CD14-positive monocyte (primary cell): ENCODE measurements at regions not wholly inside any gene's neighbourhood (a gene's known extent, or its start where the extent isn't known, plus 50 kb on each side); places are given as distances from the start of the nearest gene placed in this dataset.

Source experiments
- DNase-seq, 3 donors: peaks; one replicate each; pipeline ENCODE4 v3.0.0-alpha.2; 2011 to 2022
- H2AFZ ChIP-seq: 2 replicates; pipeline ENCODE4 v1.6.0; 2012; ENCODE audit warnings: mild to moderate bottlenecking, low read depth, low read length, inconsistent platforms; ENCODE audit not compliant: insufficient read depth, poor library complexity, severe bottlenecking
- H3K27ac ChIP-seq, 2 donors: 1 replicate in 1 of 2; 2 replicates in 1 of 2; pipeline ENCODE4 v1.5.1; 2012 to 2013; ENCODE audit warnings: low read length in 2 of 2, control low read depth in 1 of 2, inconsistent platforms in 1 of 2, low read depth in 1 of 2, mild to moderate bottlenecking in 1 of 2
- H3K27me3 ChIP-seq, 2 donors: one replicate each; pipeline versions ENCODE4 v1.6.0 to v1.6.1; 2011 to 2013; ENCODE audit warnings: low read length in 2 of 2; ENCODE audit not compliant: control insufficient read depth in 2 of 2, insufficient read depth in 2 of 2
- H3K36me3 ChIP-seq, 2 donors: replicated peaks in 1 of 2; 1 replicate in 1 of 2; 2 replicates in 1 of 2; pipeline versions ENCODE4 v1.5.1 to v1.6.1; 2012 to 2013; ENCODE audit warnings: low read length in 2 of 2, control low read depth in 1 of 2, inconsistent platforms in 1 of 2, mild to moderate bottlenecking in 1 of 2; ENCODE audit not compliant: insufficient read depth in 2 of 2, control insufficient read depth in 1 of 2
- H3K4me1 ChIP-seq, 2 donors: 1 replicate in 1 of 2; 2 replicates in 1 of 2; pipeline versions ENCODE4 v1.5.1 to v1.6.1; 2012 to 2013; ENCODE audit warnings: low read length in 2 of 2, control low read depth in 1 of 2, inconsistent platforms in 1 of 2, mild to moderate bottlenecking in 1 of 2, moderate library complexity in 1 of 2; ENCODE audit not compliant: insufficient read depth in 2 of 2, control insufficient read depth in 1 of 2
- H3K4me2 ChIP-seq: replicated peaks from 2 replicates; pipeline ENCODE3; 2012; ENCODE audit warnings: low read length, moderate library complexity, mild to moderate bottlenecking; ENCODE audit not compliant: poor library complexity, severe bottlenecking; ENCODE audit errors: extremely low read depth
- H3K4me3 ChIP-seq, 3 experiments: fragments of 200-600 bp in 1 of 3; sonication (generic) in 1 of 3; replicated peaks in 1 of 3; 1 replicate in 2 of 3; 2 replicates in 1 of 3; pipeline ENCODE4 v1.5.1; 2011 to 2013; ENCODE audit warnings: low read length in 3 of 3, mild to moderate bottlenecking in 3 of 3, control low read depth in 2 of 3, low read depth in 2 of 3, inconsistent platforms in 1 of 3, moderate library complexity in 1 of 3
- H3K79me2 ChIP-seq: 2 replicates; pipeline ENCODE4 v1.6.0; 2012; ENCODE audit warnings: mild to moderate bottlenecking, control low read depth, inconsistent platforms, low read length, moderate library complexity; ENCODE audit not compliant: insufficient read depth
- H3K9ac ChIP-seq: 2 replicates; pipeline ENCODE4 v1.6.0; 2017; ENCODE audit warnings: low read length, mild to moderate bottlenecking; ENCODE audit not compliant: insufficient read depth, poor library complexity, severe bottlenecking
- H3K9me3 ChIP-seq, 2 donors: replicated peaks in 1 of 2; 1 replicate in 1 of 2; 2 replicates in 1 of 2; pipeline versions ENCODE4 v1.5.1 to v1.6.1; 2012 to 2013; ENCODE audit warnings: low read length in 2 of 2, control low read depth in 1 of 2; ENCODE audit not compliant: control insufficient read depth in 1 of 2, insufficient read depth in 1 of 2
- H4K20me1 ChIP-seq: 2 replicates; pipeline ENCODE4 v1.6.0; 2012; ENCODE audit warnings: mild to moderate bottlenecking, low read length, control low read depth, moderate library complexity; ENCODE audit not compliant: insufficient read depth
- H3K27ac Mint-ChIP-seq, 7 donors: one replicate each; pipeline ENCODE4 v1.8.0; 2020; ENCODE audit warnings: mild to moderate bottlenecking in 7 of 7, mixed read lengths in 7 of 7, moderate library complexity in 6 of 7, inconsistent platforms in 2 of 7
- H3K27me3 Mint-ChIP-seq, 3 donors: one replicate each; pipeline ENCODE4 v1.8.0; 2021 to 2022; ENCODE audit warnings: low read depth in 3 of 3, mild to moderate bottlenecking in 3 of 3, mixed read lengths in 3 of 3, moderate library complexity in 3 of 3, inconsistent platforms in 1 of 3
- H3K36me3 Mint-ChIP-seq, 2 donors: one replicate each; pipeline ENCODE4 v1.8.0; 2020; ENCODE audit warnings: mixed read lengths in 2 of 2, inconsistent platforms in 1 of 2, mild to moderate bottlenecking in 1 of 2
- H3K4me1 Mint-ChIP-seq: one replicate; pipeline ENCODE4 v1.8.0; 2020; ENCODE audit warnings: mild to moderate bottlenecking, mixed read lengths
- H3K4me3 Mint-ChIP-seq, 2 donors: one replicate each; pipeline ENCODE4 v1.8.0; 2020; ENCODE audit warnings: mild to moderate bottlenecking in 2 of 2, mixed read lengths in 2 of 2, moderate library complexity in 1 of 2
- H3K9me3 Mint-ChIP-seq, 7 donors: one replicate each; pipeline ENCODE4 v1.8.0; 2020 to 2022; ENCODE audit warnings: mixed read lengths in 7 of 7, mild to moderate bottlenecking in 6 of 7, moderate library complexity in 6 of 7, inconsistent platforms in 2 of 7
- WGBS: methylation state at CpG from one replicate; pipeline ENCODE4 v1.1.5; 2013; ENCODE audit warnings: missing lambda C conversion rate; ENCODE audit not compliant: insufficient coverage; 5-methylcytosine and 5-hydroxymethylcytosine counted together
- intact Hi-C, 2 donors: fragments of 100-400 bp; cut with micrococcal nuclease; formaldehyde crosslinking; loops; one replicate each; pipeline versions ENCODE4 v1.15.0 to v1.15.1; 2023
- TF ChIP-seq, protein P1 (sequence below): fragments of 200-600 bp; IDR thresholded peaks from one replicate; pipeline ENCODE4 v1.8.0; 2022; ENCODE audit warnings: antibody characterized with exemption, mild to moderate bottlenecking

DNA sequence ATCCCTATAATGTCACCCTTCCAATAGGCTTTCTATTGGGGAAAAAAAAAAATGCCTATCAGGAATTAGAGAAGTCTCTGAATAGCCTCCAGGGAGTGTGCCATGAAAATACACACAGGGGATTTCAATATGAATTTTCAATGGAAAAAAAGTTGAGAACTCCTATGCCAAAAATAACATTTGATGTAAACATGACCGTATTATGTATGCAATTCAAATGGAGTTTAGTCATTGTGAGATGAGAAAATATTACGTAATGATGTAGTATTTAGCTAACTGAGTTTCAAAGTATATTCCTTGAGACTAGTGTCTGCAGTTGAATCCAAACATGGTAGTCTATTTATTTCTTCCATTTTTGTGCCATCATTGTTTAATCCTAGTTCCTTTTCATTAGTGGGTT, 182.3 kb downstream of the BLID start:
- H3K4me3 ChIP-seq, result no peak overlapping the region
- H4K20me1 ChIP-seq, result no peaks in the 10 kb centered on the region
- Mint-ChIP-seq H3K4me3 (no peak overlapping the region), H3K36me3 (no peaks in the 10 kb centered on the region), H3K27ac (no peak overlapping the region), H3K4me1 (peaks cover 2% of the 10 kb centered on the region), H3K9me3 (peaks cover 0 to 2% (median 0%) of the 10 kb centered on the region in 7 donors), H3K27me3 (peaks cover 6 to 12% (median 9%) of the 10 kb centered on the region in 3 donors)
- intact Hi-C loops, result no loop called here
- no CpG with 5 or more reads among the region's 2 CpGs for WGBS
- H3K27ac ChIP-seq, result no peak overlapping the region
- H3K4me2 ChIP-seq, result no peak overlapping the region
- H3K36me3 ChIP-seq, result no peaks in the 10 kb centered on the region
- no peaks in the 10 kb centered on the region for H3K79me2 ChIP-seq
- H3K27me3 ChIP-seq, result peaks cover 11 to 16% of the 10 kb centered on the region in 2 donors
- no peak for DNase-seq
- peaks cover 13 to 14% of the 10 kb centered on the region in 2 donors for H3K4me1 ChIP-seq
- no peak overlapping the region for H3K9ac ChIP-seq
- TF ChIP-seq, protein P1, sequence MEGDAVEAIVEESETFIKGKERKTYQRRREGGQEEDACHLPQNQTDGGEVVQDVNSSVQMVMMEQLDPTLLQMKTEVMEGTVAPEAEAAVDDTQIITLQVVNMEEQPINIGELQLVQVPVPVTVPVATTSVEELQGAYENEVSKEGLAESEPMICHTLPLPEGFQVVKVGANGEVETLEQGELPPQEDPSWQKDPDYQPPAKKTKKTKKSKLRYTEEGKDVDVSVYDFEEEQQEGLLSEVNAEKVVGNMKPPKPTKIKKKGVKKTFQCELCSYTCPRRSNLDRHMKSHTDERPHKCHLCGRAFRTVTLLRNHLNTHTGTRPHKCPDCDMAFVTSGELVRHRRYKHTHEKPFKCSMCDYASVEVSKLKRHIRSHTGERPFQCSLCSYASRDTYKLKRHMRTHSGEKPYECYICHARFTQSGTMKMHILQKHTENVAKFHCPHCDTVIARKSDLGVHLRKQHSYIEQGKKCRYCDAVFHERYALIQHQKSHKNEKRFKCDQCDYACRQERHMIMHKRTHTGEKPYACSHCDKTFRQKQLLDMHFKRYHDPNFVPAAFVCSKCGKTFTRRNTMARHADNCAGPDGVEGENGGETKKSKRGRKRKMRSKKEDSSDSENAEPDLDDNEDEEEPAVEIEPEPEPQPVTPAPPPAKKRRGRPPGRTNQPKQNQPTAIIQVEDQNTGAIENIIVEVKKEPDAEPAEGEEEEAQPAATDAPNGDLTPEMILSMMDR, result no peak
- no peak overlapping the region for H2AFZ ChIP-seq
- no peaks in the 10 kb centered on the region for H3K9me3 ChIP-seq

DNA sequence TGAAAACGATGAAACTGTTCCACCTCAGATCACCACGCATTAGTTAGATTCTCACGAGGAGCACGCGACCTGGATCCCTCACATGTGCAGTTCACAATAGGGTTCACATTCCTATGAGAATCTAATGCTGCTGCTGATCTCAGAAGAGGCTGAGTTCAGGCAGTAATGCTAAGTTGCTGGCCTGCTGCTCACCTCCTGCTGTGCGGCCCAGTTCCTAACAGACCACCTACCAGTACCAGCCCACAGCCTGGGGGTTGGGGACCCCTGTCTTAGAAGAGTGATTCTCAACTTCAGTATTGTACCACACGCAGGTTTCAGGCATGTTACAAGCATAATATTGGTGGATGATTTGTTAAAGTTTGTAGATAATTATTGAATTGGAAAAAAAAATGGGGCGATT, 182.7 kb downstream of the BLID start:
- no peak overlapping the region for H3K9ac ChIP-seq
- H3K79me2 ChIP-seq, result no peaks in the 10 kb centered on the region
- H3K4me3 ChIP-seq, result no peak overlapping the region
- no peak overlapping the region for H3K4me3 Mint-ChIP-seq
- peaks cover 2% of the 10 kb centered on the region for H3K4me1 Mint-ChIP-seq
- no peaks in the 10 kb centered on the region for H3K36me3 Mint-ChIP-seq
- intact Hi-C loops, result no loop called here
- no peak overlapping the region for H3K27ac ChIP-seq
- no peak overlapping the region for H2AFZ ChIP-seq
- WGBS, result 100% methylated on average over 2 of the region's 8 CpGs
- TF ChIP-seq, protein P1, result no peak
- no peaks in the 10 kb centered on the region for H3K9me3 ChIP-seq
- DNase-seq, result no peak
- no peak overlapping the region for H3K4me2 ChIP-seq
- no peaks in the 10 kb centered on the region for H3K36me3 ChIP-seq
- H3K4me1 ChIP-seq, result peaks cover 13 to 14% of the 10 kb centered on the region in 2 donors
- H3K27me3 ChIP-seq, result peaks cover 15 to 19% of the 10 kb centered on the region in 2 donors
- H4K20me1 ChIP-seq, result no peaks in the 10 kb centered on the region
- peaks cover 0 to 2% (median 0%) of the 10 kb centered on the region in 7 donors for H3K9me3 Mint-ChIP-seq
- H3K27ac Mint-ChIP-seq, result no peak overlapping the region
- peaks cover 6 to 12% (median 7%) of the 10 kb centered on the region in 3 donors for H3K27me3 Mint-ChIP-seq
